Stimulated activated CD8-positive, alpha-beta memory T cell treated with anti-CD3 and anti-CD28 coated beads, Interleukin-7, amount 100 ng/mL, for 24 hours (primary cell): ENCODE measurements at regions not wholly inside any gene's neighbourhood (a gene's known extent, or its start where the extent isn't known, plus 50 kb on each side); places are given as distances from the start of the nearest gene placed in this dataset.

Experiments
- DNase-seq: peaks from one replicate; pipeline ENCODE4 v3.0.0-alpha.2; 2020; ENCODE audit warnings: low read depth

GRCh38 chr4:15232366-15233263 lies 195.2 kb upstream of the C1QTNF7 start:
- no peak for DNase-seq

GRCh38 chr4:15233264-15233597 lies 194.6 kb upstream of the C1QTNF7 start:
- no peak for DNase-seq

GRCh38 chr4:15233626-15234025 lies 194.2 kb upstream of the C1QTNF7 start:
- no peak for DNase-seq

- no peak for DNase-seq
Observed at GRCh38 chr4:15234116-15234855, 193.5 kb upstream of the C1QTNF7 start.

GRCh38 chr4:15234856-15235126 lies 193.0 kb upstream of the C1QTNF7 start:
- DNase-seq: no peak

GRCh38 chr4:15235135-15235534 lies 192.7 kb upstream of the C1QTNF7 start:
- DNase-seq: no peak

GRCh38 chr4:15237648-15238230 lies 190.1 kb upstream of the C1QTNF7 start:
- no peak for DNase-seq

- DNase-seq: no peak
Observed at GRCh38 chr4:15238720-15239119, 189.1 kb upstream of the C1QTNF7 start.

GRCh38 chr4:15239866-15240265 lies 188.0 kb upstream of the C1QTNF7 start:
- no peak for DNase-seq

GRCh38 chr4:15240764-15241163 lies 187.1 kb upstream of the C1QTNF7 start:
- DNase-seq: no peak

GRCh38 chr4:15242021-15242420 lies 185.8 kb upstream of the C1QTNF7 start:
- no peak for DNase-seq

- DNase-seq: no peak
Observed at GRCh38 chr4:15244354-15244753, 183.5 kb upstream of the C1QTNF7 start.

GRCh38 chr4:15245006-15245530 lies 182.8 kb upstream of the C1QTNF7 start:
- DNase-seq: no peak

GRCh38 chr4:15250021-15250441 lies 177.8 kb upstream of the C1QTNF7 start:
- no peak for DNase-seq

- DNase-seq: no peak
Observed at GRCh38 chr4:15253349-15253748, 174.5 kb upstream of the C1QTNF7 start.

GRCh38 chr4:15254236-15254880 lies 173.5 kb upstream of the C1QTNF7 start:
- no peak for DNase-seq

GRCh38 chr4:15255537-15255936 lies 172.3 kb upstream of the C1QTNF7 start:
- no peak for DNase-seq

GRCh38 chr4:15260758-15261157 lies 167.1 kb upstream of the C1QTNF7 start:
- DNase-seq: no peak

GRCh38 chr4:15262396-15262795 lies 165.4 kb upstream of the C1QTNF7 start:
- no peak for DNase-seq

GRCh38 chr4:15270201-15270600 lies 157.6 kb upstream of the C1QTNF7 start:
- DNase-seq: no peak

GRCh38 chr4:15286041-15286440 lies 141.8 kb upstream of the C1QTNF7 start:
- DNase-seq: no peak

GRCh38 chr4:15291122-15291521 lies 136.7 kb upstream of the C1QTNF7 start:
- no peak for DNase-seq

GRCh38 chr4:15293711-15294110 lies 134.1 kb upstream of the C1QTNF7 start:
- no peak for DNase-seq
